ENCODE measurements at regions not wholly inside any gene's neighbourhood (a gene's known extent, or its start where the extent isn't known, plus 50 kb on each side); places are given as distances from the start of the nearest gene placed in this dataset.
"Not testable (repeated sequence)": the region's sequence is repeated elsewhere in the genome, so short reads cannot be mapped to it uniquely, and the experiment has no call there.

- H3K27ac ChIP-seq; H3K4me3 ChIP-seq (replicated peaks in 1 of 3); DNase-seq; H3K9me3 ChIP-seq; H3K27me3 ChIP-seq; H3K4me1 ChIP-seq; H3K36me3 ChIP-seq; intact Hi-C loops (cut with DNase I): not testable (repeated sequence)
- 9 to 15% methylated on average over 2 of the region's 2 CpGs for whole genome bisulfite sequencing, 2 donors
Observed at GRCh38 chr12:54105809-54106208, 52.2 kb downstream of the HOXC4 start.

GRCh38 chr12:54106252-54106651 is 52.6 kb downstream of the HOXC4 start:
- H3K4me1 ChIP-seq; H3K27me3 ChIP-seq; H3K27ac ChIP-seq; DNase-seq; H3K36me3 ChIP-seq; intact Hi-C loops (cut with DNase I); H3K9me3 ChIP-seq; H3K4me3 ChIP-seq (replicated peaks in 1 of 3): not testable (repeated sequence)
- 2 to 4% methylated on average over 29 of the region's 29 CpGs for WGBS, 2 donors

GRCh38 chr12:54106803-54107579 is 53.4 kb downstream of the HOXC4 start:
- H3K36me3 ChIP-seq; H3K27me3 ChIP-seq; DNase-seq; H3K9me3 ChIP-seq; H3K27ac ChIP-seq; intact Hi-C loops (cut with DNase I); H3K4me1 ChIP-seq; H3K4me3 ChIP-seq (replicated peaks in 1 of 3): not testable (repeated sequence)
- WGBS, 2 donors, result 11 to 38% methylated on average over 33 to 49 of the region's 56 CpGs

GRCh38 chr12:54112336-54112735 is 58.7 kb downstream of the HOXC4 start:
- H3K36me3 ChIP-seq; H3K27me3 ChIP-seq; intact Hi-C loops (cut with DNase I); H3K9me3 ChIP-seq; H3K4me3 ChIP-seq (replicated peaks in 1 of 3); DNase-seq; H3K27ac ChIP-seq: not testable (repeated sequence)
- 48% methylated on average over 5 of the region's 6 CpGs; no CpG with 5 or more reads in 1 of the 2 donors for WGBS, 2 donors
- peaks cover 5 to 12% of the 10 kb centered on the region in 2 donors for H3K4me1 ChIP-seq

GRCh38 chr12:54116055-54116454 is 62.4 kb downstream of the HOXC4 start:
- H3K4me3 ChIP-seq (replicated peaks in 1 of 3); H3K9me3 ChIP-seq; intact Hi-C loops (cut with DNase I); H3K36me3 ChIP-seq; H3K27me3 ChIP-seq: not testable (repeated sequence)
- H3K4me1 ChIP-seq, result peaks cover 5 to 14% of the 10 kb centered on the region in 2 donors
- H3K27ac ChIP-seq, result peak overlapping the region; percentile 61 to 75 (median 71)
- DNase-seq, result peak; percentile 91 to 93
- WGBS, 2 donors, result 1 to 3% methylated on average over 6 of the region's 6 CpGs

- H3K27me3 ChIP-seq; H3K27ac ChIP-seq; intact Hi-C loops (cut with DNase I); H3K4me3 ChIP-seq (replicated peaks in 1 of 3); H3K36me3 ChIP-seq; DNase-seq; H3K9me3 ChIP-seq: not testable (repeated sequence)
- peaks cover 5 to 14% of the 10 kb centered on the region in 2 donors for H3K4me1 ChIP-seq
- WGBS, 2 donors, result 69 to 76% methylated on average over 4 of the region's 4 CpGs
Observed at GRCh38 chr12:54117392-54117791, 63.8 kb downstream of the HOXC4 start.

GRCh38 chr12:54119082-54119481 is 65.4 kb downstream of the HOXC4 start:
- H3K4me3 ChIP-seq (replicated peaks in 1 of 3); H3K27ac ChIP-seq; H3K36me3 ChIP-seq; H3K27me3 ChIP-seq; H3K9me3 ChIP-seq; intact Hi-C loops (cut with DNase I); DNase-seq: not testable (repeated sequence)
- 93 to 95% methylated on average over 1 of the region's 1 CpG for WGBS, 2 donors
- peaks cover 5 to 14% of the 10 kb centered on the region in 2 donors for H3K4me1 ChIP-seq

GRCh38 chr12:54123981-54124380 is 64.8 kb downstream of the SMUG1 start:
- H3K9me3 ChIP-seq; H3K36me3 ChIP-seq; H3K27ac ChIP-seq; intact Hi-C loops (cut with DNase I); H3K4me3 ChIP-seq (replicated peaks in 1 of 3); DNase-seq: not testable (repeated sequence)
- H3K4me1 ChIP-seq, result peaks cover 6 to 17% of the 10 kb centered on the region in 2 donors
- H3K27me3 ChIP-seq, result peaks cover 17% of the 10 kb centered on the region
- 39 to 53% methylated on average over 7 of the region's 7 CpGs for WGBS, 2 donors

- H3K36me3 ChIP-seq; H3K9me3 ChIP-seq; H3K27ac ChIP-seq; DNase-seq; intact Hi-C loops (cut with DNase I): not testable (repeated sequence)
- peaks cover 17% of the 10 kb centered on the region for H3K27me3 ChIP-seq
- H3K4me3 ChIP-seq (replicated peaks in 1 of 3), result peak overlapping the region in 1 of 3 donors; percentile 49
- 13 to 24% methylated on average over 7 to 10 of the region's 12 CpGs for WGBS, 2 donors
- peaks cover 6 to 17% of the 10 kb centered on the region in 2 donors for H3K4me1 ChIP-seq
Observed at GRCh38 chr12:54125708-54126028, 63.1 kb downstream of the SMUG1 start.
